Right lobe of liver (tissue), 4 donors: ENCODE measurements at regions not wholly inside any gene's neighbourhood (a gene's known extent, or its start where the extent isn't known, plus 50 kb on each side); places are given as distances from the start of the nearest gene placed in this dataset.

Source experiments
- POLR2A ChIP-seq: fragments of 450-650 bp; IDR thresholded peaks from one replicate; pipeline ENCODE4 v1.6.1; 2017; ENCODE audit warnings: antibody characterized with exemption, mild to moderate bottlenecking
- TF ChIP-seq, protein P1 (sequence below), 4 donors: fragments of 200-600 bp in 3 of 4; fragments of 450-650 bp in 1 of 4; IDR thresholded peaks; one replicate each; pipeline versions ENCODE4 v1.5.1 to v1.8.0; 2016 to 2022; ENCODE audit warnings: antibody characterized with exemption in 4 of 4, mild to moderate bottlenecking in 2 of 4
- donor health status: DM: no; HTN: no; CAD: no.
- donor health status: DM: no; HTN: no; CAD: no.
- donor health status: DM: no; HTN: yes; CAD: no.

- TF ChIP-seq, protein P1, sequence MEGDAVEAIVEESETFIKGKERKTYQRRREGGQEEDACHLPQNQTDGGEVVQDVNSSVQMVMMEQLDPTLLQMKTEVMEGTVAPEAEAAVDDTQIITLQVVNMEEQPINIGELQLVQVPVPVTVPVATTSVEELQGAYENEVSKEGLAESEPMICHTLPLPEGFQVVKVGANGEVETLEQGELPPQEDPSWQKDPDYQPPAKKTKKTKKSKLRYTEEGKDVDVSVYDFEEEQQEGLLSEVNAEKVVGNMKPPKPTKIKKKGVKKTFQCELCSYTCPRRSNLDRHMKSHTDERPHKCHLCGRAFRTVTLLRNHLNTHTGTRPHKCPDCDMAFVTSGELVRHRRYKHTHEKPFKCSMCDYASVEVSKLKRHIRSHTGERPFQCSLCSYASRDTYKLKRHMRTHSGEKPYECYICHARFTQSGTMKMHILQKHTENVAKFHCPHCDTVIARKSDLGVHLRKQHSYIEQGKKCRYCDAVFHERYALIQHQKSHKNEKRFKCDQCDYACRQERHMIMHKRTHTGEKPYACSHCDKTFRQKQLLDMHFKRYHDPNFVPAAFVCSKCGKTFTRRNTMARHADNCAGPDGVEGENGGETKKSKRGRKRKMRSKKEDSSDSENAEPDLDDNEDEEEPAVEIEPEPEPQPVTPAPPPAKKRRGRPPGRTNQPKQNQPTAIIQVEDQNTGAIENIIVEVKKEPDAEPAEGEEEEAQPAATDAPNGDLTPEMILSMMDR (IDR thresholded peaks at IDR 0.05), result no peak
- no peak for TF ChIP-seq POLR2A
Observed at GRCh38 chr12:89787763-89788162, 79.1 kb upstream of the ATP2B1 start.
